Naive B cell (primary cell): ENCODE measurements at regions not wholly inside any gene's neighbourhood (a gene's known extent, or its start where the extent isn't known, plus 50 kb on each side); places are given as distances from the start of the nearest gene placed in this dataset.
A peak's percentile ranks its signal among the peaks of the same experiment; 100 is the strongest.
"Not testable (repeated sequence)": the region's sequence is repeated elsewhere in the genome, so short reads cannot be mapped to it uniquely, and the experiment has no call there.

ENCODE experiments used
- ATAC-seq, 2 donors: fragments of 150-1000 bp; cut with Tn5 transposase; 2 replicates each; pipeline ENCODE4 v1.10.0; 2021; ENCODE audit warnings: low read depth in 2 of 2, mild to moderate bottlenecking in 2 of 2, moderate library complexity in 2 of 2
- DNase-seq: peaks from one replicate; pipeline ENCODE4 v3.0.0; 2022
- H3K27ac Mint-ChIP-seq, 6 donors: one replicate each; pipeline ENCODE4 v1.8.0; 2020 to 2022; ENCODE audit warnings: mild to moderate bottlenecking in 6 of 6, mixed read lengths in 6 of 6, moderate library complexity in 5 of 6, inconsistent platforms in 2 of 6
- H3K27me3 Mint-ChIP-seq, 3 donors: one replicate each; pipeline ENCODE4 v1.8.0; 2021 to 2022; ENCODE audit warnings: mixed read lengths in 3 of 3, mild to moderate bottlenecking in 1 of 3
- H3K36me3 Mint-ChIP-seq, 2 donors: one replicate each; pipeline ENCODE4 v1.8.0; 2020 to 2022; ENCODE audit warnings: mixed read lengths in 2 of 2, inconsistent platforms in 1 of 2, mild to moderate bottlenecking in 1 of 2
- H3K4me1 Mint-ChIP-seq, 3 donors: one replicate each; pipeline ENCODE4 v1.8.0; 2020 to 2022; ENCODE audit warnings: mixed read lengths in 3 of 3, inconsistent platforms in 1 of 3, mild to moderate bottlenecking in 1 of 3, moderate library complexity in 1 of 3
- H3K4me3 Mint-ChIP-seq, 8 donors: one replicate each; pipeline ENCODE4 v1.8.0; 2020 to 2022; ENCODE audit warnings: mild to moderate bottlenecking in 8 of 8, mixed read lengths in 8 of 8, moderate library complexity in 8 of 8, inconsistent platforms in 2 of 8
- H3K9me3 Mint-ChIP-seq, 7 donors: one replicate each; pipeline ENCODE4 v1.8.0; 2020 to 2022; ENCODE audit warnings: mixed read lengths in 7 of 7, mild to moderate bottlenecking in 5 of 7, inconsistent platforms in 2 of 7, moderate library complexity in 1 of 7

GRCh38 chr18:78255013-78255412, 724.6 kb upstream of the SALL3 start:
- H3K27ac Mint-ChIP-seq, result no peak overlapping the region
- DNase-seq, result no peak
- no peaks in the 10 kb centered on the region for H3K4me1 Mint-ChIP-seq
- no peaks in the 10 kb centered on the region for H3K36me3 Mint-ChIP-seq
- H3K4me3 Mint-ChIP-seq, result no peak overlapping the region
- no peak for ATAC-seq
- peaks cover 0 to 5% (median 0%) of the 10 kb centered on the region in 3 donors for H3K27me3 Mint-ChIP-seq
- H3K9me3 Mint-ChIP-seq, result peaks cover 0 to 11% (median 2%) of the 10 kb centered on the region in 7 donors

GRCh38 chr18:78268226-78268988, 711.2 kb upstream of the SALL3 start:
- H3K27me3 Mint-ChIP-seq, result no peaks in the 10 kb centered on the region
- ATAC-seq, result no peak
- H3K4me1 Mint-ChIP-seq, result no peaks in the 10 kb centered on the region
- no peaks in the 10 kb centered on the region for H3K36me3 Mint-ChIP-seq
- H3K4me3 Mint-ChIP-seq, result no peak overlapping the region
- no peak overlapping the region for H3K27ac Mint-ChIP-seq
- H3K9me3 Mint-ChIP-seq, result peaks cover 2 to 11% (median 2%) of the 10 kb centered on the region in 7 donors
- DNase-seq, result no peak

GRCh38 chr18:78271790-78272189, 707.8 kb upstream of the SALL3 start:
- Mint-ChIP-seq H3K9me3 (peaks cover 5 to 29% (median 12%) of the 10 kb centered on the region in 7 donors), H3K4me1 (no peaks in the 10 kb centered on the region), H3K27ac (no peak overlapping the region), H3K4me3 (no peak overlapping the region), H3K27me3 (no peaks in the 10 kb centered on the region), H3K36me3 (no peaks in the 10 kb centered on the region)
- DNase-seq (no peak), ATAC-seq (no peak)

- ATAC-seq (no peak), DNase-seq (no peak)
- Mint-ChIP-seq H3K36me3 (no peaks in the 10 kb centered on the region), H3K27me3 (no peaks in the 10 kb centered on the region), H3K4me3 (no peak overlapping the region), H3K9me3 (peaks cover 5 to 29% (median 8%) of the 10 kb centered on the region in 7 donors), H3K27ac (no peak overlapping the region), H3K4me1 (no peaks in the 10 kb centered on the region)
Measured at GRCh38 chr18:78273876-78274275, 705.7 kb upstream of the SALL3 start.

GRCh38 chr18:78283425-78283824, 696.2 kb upstream of the SALL3 start:
- not testable (repeated sequence) for DNase-seq, H3K27ac Mint-ChIP-seq, H3K4me3 Mint-ChIP-seq, H3K27me3 Mint-ChIP-seq, H3K4me1 Mint-ChIP-seq, ATAC-seq, H3K36me3 Mint-ChIP-seq
- H3K9me3 Mint-ChIP-seq, result peaks cover 0 to 17% (median 4%) of the 10 kb centered on the region in 7 donors

- no peaks in the 10 kb centered on the region for H3K36me3 Mint-ChIP-seq
- no peak for ATAC-seq
- H3K4me3 Mint-ChIP-seq, result no peak overlapping the region
- no peak for DNase-seq
- peaks cover 0 to 4% (median 0%) of the 10 kb centered on the region in 3 donors for H3K27me3 Mint-ChIP-seq
- no peak overlapping the region for H3K27ac Mint-ChIP-seq
- no peaks in the 10 kb centered on the region for H3K4me1 Mint-ChIP-seq
- H3K9me3 Mint-ChIP-seq, result peaks cover 0 to 8% (median 0%) of the 10 kb centered on the region in 7 donors
Measured at GRCh38 chr18:78292618-78293380, 686.8 kb upstream of the SALL3 start.

GRCh38 chr18:78293540-78293939, 686.1 kb upstream of the SALL3 start:
- no peak for ATAC-seq
- no peak overlapping the region for H3K27ac Mint-ChIP-seq
- no peak for DNase-seq
- H3K4me1 Mint-ChIP-seq, result no peaks in the 10 kb centered on the region
- H3K9me3 Mint-ChIP-seq, result peaks cover 0 to 5% (median 0%) of the 10 kb centered on the region in 7 donors
- H3K27me3 Mint-ChIP-seq, result peaks cover 0 to under 1% (median 0%) of the 10 kb centered on the region in 3 donors
- no peaks in the 10 kb centered on the region for H3K36me3 Mint-ChIP-seq
- H3K4me3 Mint-ChIP-seq, result no peak overlapping the region

- H3K27me3 Mint-ChIP-seq, result no peaks in the 10 kb centered on the region
- ATAC-seq, result no peak
- no peak for DNase-seq
- H3K27ac Mint-ChIP-seq, result no peak overlapping the region
- H3K4me3 Mint-ChIP-seq, result peak overlapping the region in 1 of 8 donors; percentile 37
- H3K9me3 Mint-ChIP-seq, result peaks cover 0 to 5% (median 0%) of the 10 kb centered on the region in 7 donors
- H3K36me3 Mint-ChIP-seq, result no peaks in the 10 kb centered on the region
- H3K4me1 Mint-ChIP-seq, result no peaks in the 10 kb centered on the region
Measured at GRCh38 chr18:78293940-78294541, 685.6 kb upstream of the SALL3 start.

- H3K27ac Mint-ChIP-seq, result no peak overlapping the region
- no peaks in the 10 kb centered on the region for H3K27me3 Mint-ChIP-seq
- peaks cover 0 to 5% (median 0%) of the 10 kb centered on the region in 7 donors for H3K9me3 Mint-ChIP-seq
- no peak for ATAC-seq
- H3K4me3 Mint-ChIP-seq, result no peak overlapping the region
- H3K4me1 Mint-ChIP-seq, result no peaks in the 10 kb centered on the region
- no peaks in the 10 kb centered on the region for H3K36me3 Mint-ChIP-seq
- no peak for DNase-seq
Measured at GRCh38 chr18:78295262-78295661, 684.4 kb upstream of the SALL3 start.

GRCh38 chr18:78296166-78296565, 683.5 kb upstream of the SALL3 start:
- H3K27me3 Mint-ChIP-seq, result no peaks in the 10 kb centered on the region
- no peaks in the 10 kb centered on the region for H3K36me3 Mint-ChIP-seq
- no peaks in the 10 kb centered on the region for H3K4me1 Mint-ChIP-seq
- ATAC-seq (no peak), DNase-seq (no peak)
- H3K9me3 Mint-ChIP-seq, result peaks cover 0 to 5% (median 0%) of the 10 kb centered on the region in 7 donors
- no peak overlapping the region for H3K27ac Mint-ChIP-seq
- H3K4me3 Mint-ChIP-seq, result no peak overlapping the region

GRCh38 chr18:78297048-78297447, 682.6 kb upstream of the SALL3 start:
- Mint-ChIP-seq H3K36me3 (no peaks in the 10 kb centered on the region), H3K4me1 (no peaks in the 10 kb centered on the region), H3K9me3 (peaks cover 0 to 4% (median 0%) of the 10 kb centered on the region in 7 donors), H3K4me3 (no peak overlapping the region), H3K27me3 (no peaks in the 10 kb centered on the region), H3K27ac (no peak overlapping the region)
- ATAC-seq, result no peak
- DNase-seq, result no peak

- no peak overlapping the region for H3K4me3 Mint-ChIP-seq
- H3K9me3 Mint-ChIP-seq, result peaks cover 0 to 4% (median 0%) of the 10 kb centered on the region in 7 donors
- DNase-seq (no peak), ATAC-seq (no peak)
- no peaks in the 10 kb centered on the region for H3K4me1 Mint-ChIP-seq
- no peak overlapping the region for H3K27ac Mint-ChIP-seq
- H3K27me3 Mint-ChIP-seq, result peaks cover 0 to 3% (median 0%) of the 10 kb centered on the region in 3 donors
- peaks cover 0 to 4% of the 10 kb centered on the region in 2 donors for H3K36me3 Mint-ChIP-seq
Measured at GRCh38 chr18:78303519-78304191, 676.0 kb upstream of the SALL3 start.
